Uterus (tissue), 2 donors: ENCODE measurements at regions not wholly inside any gene's neighbourhood (a gene's known extent, or its start where the extent isn't known, plus 50 kb on each side); places are given as distances from the start of the nearest gene placed in this dataset.

Experiments used
- CTCF ChIP-seq, 4 experiments: fragments of 200-600 bp in 2 of 4; fragments of 450-650 bp in 2 of 4; sonication (generic) in 2 of 4; IDR thresholded peaks; one replicate each; pipeline ENCODE4 v1.5.1; 2016 to 2019; ENCODE audit warnings: antibody characterized with exemption in 4 of 4, mild to moderate bottlenecking in 2 of 4, moderate library complexity in 1 of 4
- POLR2A ChIP-seq, 2 donors: fragments of 450-650 bp; IDR thresholded peaks; one replicate each; pipeline ENCODE4 v1.6.1; 2016; ENCODE audit warnings: antibody characterized with exemption in 2 of 2, mild to moderate bottlenecking in 1 of 2, moderate library complexity in 1 of 2

GRCh38 chr12:58263816-58264215, 322.4 kb downstream of the ATP23 start:
- TF ChIP-seq POLR2A (IDR thresholded peaks at IDR 0.05) = no peak
- TF ChIP-seq CTCF (IDR thresholded peaks at IDR 0.05) = no peak
